Esophagus squamous epithelium (tissue), 5 donors: ENCODE measurements at regions not wholly inside any gene's neighbourhood (a gene's known extent, or its start where the extent isn't known, plus 50 kb on each side); places are given as distances from the start of the nearest gene placed in this dataset.

ENCODE experiments used
- DNase-seq: peaks from one replicate; lab custom pipeline; 2025; lab: John Stamatoyannopoulos, UW
- H3K27ac ChIP-seq, 4 donors: fragments of 200-600 bp; sonication (generic); one replicate each; pipeline ENCODE4 v1.5.1; 2016 to 2019; ENCODE audit warnings: mild to moderate bottlenecking in 1 of 4
- H3K27me3 ChIP-seq, 4 donors: fragments of 200-600 bp; sonication (generic); 1 replicate in 3 of 4; 2 replicates in 1 of 4; pipeline versions ENCODE4 v1.5.1 to v1.6.0; 2017 to 2021; ENCODE audit warnings: antibody characterized with exemption in 1 of 4
- H3K36me3 ChIP-seq, 3 donors: fragments of 200-600 bp; sonication (generic); one replicate each; pipeline ENCODE4 v1.5.1; 2016 to 2019
- H3K4me1 ChIP-seq, 3 donors: fragments of 200-600 bp; sonication (generic); one replicate each; pipeline ENCODE4 v1.5.1; 2017 to 2019
- H3K4me3 ChIP-seq, 4 donors: fragments of 200-600 bp; sonication (generic); 1 replicate in 3 of 4; 2 replicates in 1 of 4; pipeline ENCODE4 v1.5.1; 2016 to 2019; ENCODE audit warnings: mild to moderate bottlenecking in 2 of 4, moderate library complexity in 1 of 4
- H3K9me3 ChIP-seq, 3 donors: fragments of 200-600 bp; sonication (generic); one replicate each; pipeline ENCODE4 v1.5.1; 2016 to 2019
- CTCF ChIP-seq, 6 experiments: fragments of 450-650 bp in 4 of 6; fragments of 200-600 bp in 2 of 6; sonication (generic) in 2 of 6; IDR thresholded peaks; one replicate each; pipeline ENCODE4 v1.5.1; 2016 to 2019; ENCODE audit warnings: antibody characterized with exemption in 6 of 6, mild to moderate bottlenecking in 4 of 6, moderate library complexity in 4 of 6
- POLR2A ChIP-seq, 4 donors: fragments of 450-650 bp; IDR thresholded peaks; one replicate each; pipeline ENCODE4 v1.6.1; 2017; ENCODE audit warnings: antibody characterized with exemption in 4 of 4, mild to moderate bottlenecking in 4 of 4, moderate library complexity in 3 of 4
- WGBS, 2 donors: methylation state at CpG; one replicate each; pipeline ENCODE4 v1.1.5; 2018; 5-methylcytosine and 5-hydroxymethylcytosine counted together
- intact Hi-C: fragments of 100-400 bp; cut with DNase I; formaldehyde crosslinking; loops from one replicate; pipeline ENCODE4 v1.15.0; 2022
- donor health status: DM: yes; HTN: yes; CAD: no.

GRCh38 chr2:191607096-191607495 is 70.8 kb upstream of the NABP1 start:
- intact Hi-C loops: no loop called here
- TF ChIP-seq POLR2A (IDR thresholded peaks at IDR 0.05) (no peak), CTCF (IDR thresholded peaks at IDR 0.05) (no peak)
- H3K4me3 ChIP-seq: no peak overlapping the region

GRCh38 chr2:191610756-191611155 is 67.2 kb upstream of the NABP1 start:
- Histone ChIP-seq H3K4me1 (peaks cover 0 to 5% (median 0%) of the 10 kb centered on the region in 3 donors), H3K27ac (no peak overlapping the region), H3K27me3 (no peaks in the 10 kb centered on the region), H3K36me3 (no peaks in the 10 kb centered on the region), H3K4me3 (no peak overlapping the region), H3K9me3 (no peaks in the 10 kb centered on the region)
- TF ChIP-seq CTCF (IDR thresholded peaks at IDR 0.05) (no peak), POLR2A (IDR thresholded peaks at IDR 0.05) (no peak)
- intact Hi-C loops: no loop called here
- DNase-seq: no peak

More at GRCh38 chr2:191607096-191607495, 70.8 kb upstream of the NABP1 start:
- Histone ChIP-seq H3K9me3 (no peaks in the 10 kb centered on the region), H3K27ac (no peak overlapping the region), H3K4me1 (no peaks in the 10 kb centered on the region), H3K27me3 (no peaks in the 10 kb centered on the region), H3K36me3 (no peaks in the 10 kb centered on the region)
- DNase-seq: no peak
- 67 to 69% methylated on average over 1 of the region's 1 CpG for WGBS, 2 donors

DNA sequence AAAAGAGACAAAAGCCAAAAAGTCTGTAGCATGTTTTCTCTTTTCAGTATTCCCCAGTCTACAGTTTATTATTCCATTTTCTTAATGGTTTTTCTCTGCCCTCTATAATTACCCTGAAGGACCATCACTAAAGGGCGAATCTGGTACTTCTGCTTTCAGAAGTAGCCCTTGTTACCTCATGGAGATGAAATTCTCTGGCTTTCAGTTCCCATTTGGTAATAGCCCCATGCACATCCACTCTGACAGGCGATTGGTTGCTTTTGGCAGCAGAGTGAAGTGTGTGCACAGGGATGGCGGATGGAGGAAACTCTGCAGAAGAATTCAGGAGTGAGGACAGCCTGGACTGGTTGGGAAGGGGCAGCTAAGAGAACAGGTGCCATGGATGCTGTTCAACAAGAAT is 66.3 kb upstream of the NABP1 start:
- intact Hi-C loops: no loop called here
- no peaks in the 10 kb centered on the region for H3K36me3 ChIP-seq
- TF ChIP-seq POLR2A (IDR thresholded peaks at IDR 0.05) (no peak), CTCF (IDR thresholded peaks at IDR 0.05) (no peak)
- no peaks in the 10 kb centered on the region for H3K27me3 ChIP-seq
- H3K4me3 ChIP-seq: no peak overlapping the region
- WGBS, 2 donors: 69 to 79% methylated on average over 1 to 3 of the region's 3 CpGs
- DNase-seq: no peak
- peaks cover 0 to 5% (median 0%) of the 10 kb centered on the region in 3 donors for H3K4me1 ChIP-seq
- no peak overlapping the region for H3K27ac ChIP-seq
- no peaks in the 10 kb centered on the region for H3K9me3 ChIP-seq

GRCh38 chr2:191612496-191612895 is 65.4 kb upstream of the NABP1 start:
- Histone ChIP-seq H3K9me3 (no peaks in the 10 kb centered on the region), H3K4me1 (peaks cover 0 to 5% (median 0%) of the 10 kb centered on the region in 3 donors), H3K36me3 (no peaks in the 10 kb centered on the region), H3K4me3 (no peak overlapping the region), H3K27ac (no peak overlapping the region), H3K27me3 (no peaks in the 10 kb centered on the region)
- 33 to 64% methylated on average over 1 of the region's 1 CpG for WGBS, 2 donors
- no peak for TF ChIP-seq CTCF (IDR thresholded peaks at IDR 0.05)
- no peak for TF ChIP-seq POLR2A (IDR thresholded peaks at IDR 0.05)
- no peak for DNase-seq
- intact Hi-C loops: no loop called here

DNA sequence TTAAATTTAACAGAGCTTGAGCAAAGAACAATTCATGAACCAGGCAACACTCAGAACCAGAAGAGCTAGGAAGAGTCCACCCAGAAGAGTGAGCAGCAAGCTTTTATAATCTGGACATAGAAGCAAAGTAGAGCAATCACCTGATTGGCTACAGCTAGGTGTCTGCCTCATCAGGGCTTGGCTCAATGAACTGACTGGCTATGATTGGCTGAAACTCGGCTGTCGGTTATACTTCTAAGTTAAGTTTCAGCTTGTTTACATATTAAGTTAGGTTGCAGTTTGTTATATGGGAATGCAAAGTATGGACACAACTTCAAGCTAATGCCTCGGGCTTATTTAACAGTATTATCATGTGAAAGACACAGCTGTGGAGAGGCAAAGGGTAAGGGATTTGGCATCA is 63.2 kb upstream of the NABP1 start:
- 82 to 84% methylated on average over 3 of the region's 3 CpGs for WGBS, 2 donors
- Histone ChIP-seq H3K4me3 (no peak overlapping the region), H3K36me3 (no peaks in the 10 kb centered on the region), H3K27me3 (no peaks in the 10 kb centered on the region), H3K9me3 (no peaks in the 10 kb centered on the region), H3K27ac (no peak overlapping the region), H3K4me1 (peaks cover 0 to 13% (median 0%) of the 10 kb centered on the region in 3 donors)
- intact Hi-C loops: no loop called here
- TF ChIP-seq POLR2A (IDR thresholded peaks at IDR 0.05) (no peak), CTCF (IDR thresholded peaks at IDR 0.05) (no peak)
- no peak for DNase-seq
